ENCODE measurements at regions not wholly inside any gene's neighbourhood (a gene's known extent, or its start where the extent isn't known, plus 50 kb on each side); places are given as distances from the start of the nearest gene placed in this dataset.

DNA sequence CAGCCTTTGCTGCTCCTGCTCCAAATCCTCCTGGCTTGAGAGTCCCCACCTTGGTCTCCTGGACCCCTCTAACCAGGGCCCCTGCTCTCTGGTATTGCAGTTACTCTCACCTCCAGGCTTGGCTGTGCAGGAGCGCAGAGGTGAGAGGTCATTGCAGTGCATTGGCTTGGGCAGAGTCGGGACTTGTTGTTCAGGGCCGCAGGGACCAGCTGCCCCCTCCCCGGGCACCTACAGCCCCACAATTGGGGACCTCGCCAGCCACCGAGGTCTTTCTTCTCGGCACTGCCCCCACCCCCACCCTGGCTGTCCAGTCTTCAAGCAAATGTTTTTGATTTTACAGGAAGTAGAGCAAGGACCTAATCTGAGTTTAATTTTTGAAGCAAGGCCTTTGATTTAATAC is 65.5 kb upstream of the FGF3 start:
- ChIA-PET POLR2A (no interaction called here), CTCF (no interaction called here)

DNA sequence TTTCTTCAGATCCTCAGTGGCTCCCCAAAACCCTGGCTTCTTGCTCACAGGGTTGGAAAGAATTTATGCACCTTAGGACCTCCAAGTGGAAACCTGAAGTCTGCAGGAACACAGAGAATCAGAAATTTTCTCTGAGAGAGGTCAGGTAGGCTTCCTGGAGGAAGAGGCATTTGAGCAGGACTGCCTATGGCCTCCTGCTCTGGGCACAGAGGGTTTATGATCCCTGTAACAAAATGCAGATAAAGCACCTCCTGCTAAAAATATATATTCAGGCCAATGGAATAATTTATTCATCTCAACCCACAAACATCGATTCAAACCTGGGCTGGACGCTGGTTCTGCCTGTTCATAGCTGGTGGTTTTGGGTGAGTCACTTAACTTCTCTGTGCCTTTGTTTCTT is 68.1 kb upstream of the FGF3 start:
- no peak for DNase-seq (ENCODE audit: extremely low spot score)
- CTCF ChIA-PET, result no interaction called here
- POLR2A ChIA-PET, result no interaction called here
- TF ChIP-seq ELF4 (IDR thresholded peaks at IDR 0.05) (no peak), HDGF (IDR thresholded peaks at IDR 0.05; ENCODE audit: borderline replicate concordance) (no peak), CTBP1 (IDR thresholded peaks at IDR 0.05; ENCODE audit: borderline replicate concordance) (no peak), L3MBTL2 (conservative IDR thresholded peaks at IDR 0.05) (no peak), NFRKB (IDR thresholded peaks at IDR 0.05) (no peak), FOXM1 (IDR thresholded peaks at IDR 0.05; ENCODE audit: borderline replicate concordance) (no peak), BHLHE40 (IDR thresholded peaks at IDR 0.05; ENCODE audit: borderline replicate concordance) (no peak), ZNF384 (IDR thresholded peaks at IDR 0.05) (no peak), SP1 (IDR thresholded peaks at IDR 0.05) (no peak), PKNOX1 (IDR thresholded peaks at IDR 0.05) (no peak), FOXK2 (IDR thresholded peaks at IDR 0.05) (no peak), FOXA1 (IDR thresholded peaks at IDR 0.05) (no peak), SUZ12 (IDR thresholded peaks at IDR 0.05) (no peak), ARNT (IDR thresholded peaks at IDR 0.05) (no peak), TARDBP (IDR thresholded peaks at IDR 0.05) (no peak)

More for the DNA sequence above, 65.5 kb upstream of the FGF3 start:
- TF ChIP-seq SUZ12 (IDR thresholded peaks at IDR 0.05) (no peak), FOXA1 (IDR thresholded peaks at IDR 0.05) (no peak), TARDBP (IDR thresholded peaks at IDR 0.05) (no peak), FOXM1 (IDR thresholded peaks at IDR 0.05; ENCODE audit: borderline replicate concordance) (no peak), BHLHE40 (IDR thresholded peaks at IDR 0.05; ENCODE audit: borderline replicate concordance) (no peak), SP1 (IDR thresholded peaks at IDR 0.05) (no peak), FOXK2 (IDR thresholded peaks at IDR 0.05) (no peak)
- no peak for DNase-seq (ENCODE audit: extremely low spot score)

DNA sequence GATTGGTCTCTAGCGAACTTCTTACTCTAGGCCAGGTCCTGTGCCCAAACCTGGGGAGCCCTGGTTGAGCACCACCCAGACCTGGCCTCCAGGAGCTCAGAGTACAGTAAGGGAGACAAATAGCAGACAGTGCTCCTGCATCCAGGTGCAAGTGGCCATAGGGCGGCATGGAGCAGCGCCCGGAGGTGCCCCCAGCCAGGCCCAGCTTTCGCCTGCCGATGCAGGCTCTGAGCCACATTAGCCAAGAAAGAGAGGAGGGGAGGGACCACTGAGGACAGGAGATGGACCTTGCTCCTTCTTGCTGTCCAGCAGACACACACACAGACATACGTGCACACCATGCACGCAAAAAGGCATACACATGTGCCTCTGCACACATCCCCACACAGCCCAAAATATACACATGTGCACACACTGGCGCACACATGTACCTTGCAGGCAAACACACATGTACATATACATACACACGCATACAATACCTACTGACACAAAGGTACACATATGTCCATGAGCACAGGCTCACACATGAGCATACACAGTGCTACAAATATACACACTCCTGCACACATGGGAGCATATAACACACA is 68.7 kb upstream of the FGF3 start:
- ChIA-PET CTCF (no interaction called here), POLR2A (no interaction called here)
- no peak for TF ChIP-seq ARNT (IDR thresholded peaks at IDR 0.05)
- no peak for TF ChIP-seq L3MBTL2 (conservative IDR thresholded peaks at IDR 0.05)
- no peak for TF ChIP-seq SUZ12 (IDR thresholded peaks at IDR 0.05)
- no peak for TF ChIP-seq ZNF384 (IDR thresholded peaks at IDR 0.05)
- no peak for TF ChIP-seq FOXM1 (IDR thresholded peaks at IDR 0.05; ENCODE audit: borderline replicate concordance)
- TF ChIP-seq ELF4 (IDR thresholded peaks at IDR 0.05), result no peak
- no peak for TF ChIP-seq LEF1 (IDR thresholded peaks at IDR 0.05; ENCODE audit: borderline replicate concordance)
- TF ChIP-seq FOXA1 (IDR thresholded peaks at IDR 0.05), result no peak
- TF ChIP-seq FOXK2 (IDR thresholded peaks at IDR 0.05), result no peak
- no peak for TF ChIP-seq SP1 (IDR thresholded peaks at IDR 0.05)
- DNase-seq (ENCODE audit: extremely low spot score), result no peak

DNA sequence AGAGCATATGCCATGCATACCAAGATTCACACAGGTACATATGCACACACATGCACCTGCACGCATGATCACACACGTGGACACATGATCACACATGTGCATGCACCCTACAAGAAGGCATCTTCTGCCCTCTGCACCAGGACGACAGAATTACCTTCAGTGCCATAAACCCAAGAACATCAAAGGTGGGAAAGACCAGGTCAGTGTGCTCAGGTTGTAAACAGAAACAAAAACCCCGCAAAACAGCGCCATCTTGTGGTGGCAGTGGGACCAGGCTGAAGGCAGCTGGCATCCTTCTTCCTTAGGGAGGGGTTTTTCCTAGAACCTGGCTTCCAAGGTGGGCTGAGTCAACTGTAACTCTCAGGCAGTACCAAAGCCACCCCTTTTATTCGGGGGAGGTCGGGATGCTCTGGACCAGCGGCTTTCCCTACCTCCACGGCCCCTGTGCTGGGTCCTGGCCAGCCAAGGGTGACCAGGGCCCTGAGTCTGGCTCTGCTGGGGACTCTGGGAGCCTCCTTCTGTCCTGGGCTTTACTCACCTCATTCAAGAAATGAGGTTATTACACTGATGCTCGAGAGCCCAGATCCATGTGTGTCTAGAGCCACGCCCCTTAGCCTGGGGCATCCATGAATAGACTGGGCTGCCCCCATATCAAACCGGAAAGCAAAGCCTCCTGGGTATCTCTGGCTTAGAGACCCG is 69.4 kb upstream of the FGF3 start:
- TF ChIP-seq SUZ12 (IDR thresholded peaks at IDR 0.05) (no peak), NFRKB (IDR thresholded peaks at IDR 0.05) (no peak), ARNT (IDR thresholded peaks at IDR 0.05) (no peak), FOXK2 (IDR thresholded peaks at IDR 0.05) (no peak), CTBP1 (IDR thresholded peaks at IDR 0.05; ENCODE audit: borderline replicate concordance) (no peak), ELF4 (IDR thresholded peaks at IDR 0.05) (no peak), FOXM1 (IDR thresholded peaks at IDR 0.05; ENCODE audit: borderline replicate concordance) (no peak), HDGF (IDR thresholded peaks at IDR 0.05; ENCODE audit: borderline replicate concordance) (no peak), PKNOX1 (IDR thresholded peaks at IDR 0.05) (no peak), ZNF384 (IDR thresholded peaks at IDR 0.05) (no peak), FOXA1 (IDR thresholded peaks at IDR 0.05) (no peak)
- CTCF ChIA-PET, result interaction anchor here (0.6 to 1.0 kb wide), 3 partner anchors 9 to 160 kb away, joined by 3 read pairs; no protein-coding TSS in a partner anchor
- POLR2A ChIA-PET, result no interaction called here
- peak; percentile 84 for DNase-seq (ENCODE audit: extremely low spot score)

DNA sequence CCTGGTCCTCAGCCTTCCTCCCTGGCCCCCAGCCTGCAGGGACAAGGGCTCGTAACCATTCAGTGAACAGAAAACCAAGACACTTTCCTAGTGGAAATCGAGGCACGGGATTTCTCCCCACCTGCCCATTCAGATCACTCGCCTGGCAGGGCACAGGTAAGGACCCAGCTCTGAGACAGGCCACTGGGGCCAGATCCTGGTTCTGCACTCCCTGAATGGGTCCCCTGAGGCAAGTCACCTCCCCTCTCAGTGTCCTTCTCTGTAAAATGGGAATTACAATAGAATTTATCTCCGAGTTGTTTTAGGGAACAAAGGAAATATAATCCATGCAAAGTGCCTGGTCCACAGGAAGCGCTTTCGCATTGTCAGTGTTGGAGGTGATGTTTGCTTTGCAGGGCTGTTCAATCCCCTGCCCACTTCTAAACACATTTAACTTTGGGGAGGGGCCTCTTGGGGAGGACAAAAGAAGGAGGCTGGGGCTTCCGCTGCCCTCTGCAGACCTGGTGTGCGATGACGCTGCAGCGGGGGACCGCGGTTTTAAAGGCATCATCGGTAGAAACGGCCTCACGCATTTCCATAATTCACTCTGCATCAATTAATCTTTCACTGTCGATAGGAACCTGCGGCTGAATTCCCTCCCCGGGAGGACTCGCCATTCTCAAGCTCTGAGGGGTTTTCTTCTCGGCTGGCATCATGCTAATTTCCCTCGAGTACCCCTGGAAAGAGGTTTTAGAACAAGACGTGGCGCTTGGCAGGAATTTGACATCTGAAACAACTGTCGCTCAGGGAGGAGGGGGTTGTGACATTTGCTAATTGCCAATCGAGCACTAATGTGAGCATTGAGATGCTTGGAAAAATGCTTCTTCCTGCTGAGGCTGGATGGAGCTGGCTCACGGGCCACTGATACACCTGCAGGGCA is 70.4 kb upstream of the FGF3 start:
- TF ChIP-seq L3MBTL2 (conservative IDR thresholded peaks at IDR 0.05) (no peak), PKNOX1 (IDR thresholded peaks at IDR 0.05) (no peak), ARNT (IDR thresholded peaks at IDR 0.05) (no peak)
- no peak for DNase-seq (ENCODE audit: extremely low spot score)
- ChIA-PET POLR2A (interaction anchor here (0.6 kb wide), 1 partner anchor 185 kb away, joined by 3 read pairs; no protein-coding TSS in a partner anchor), CTCF (interaction anchor here (0.8 to 1.0 kb wide), 2 partner anchors 14 to 185 kb away, joined by 3 read pairs; no protein-coding TSS in a partner anchor)

GRCh38 chr11:69890476-69890875 is 71.3 kb upstream of the FGF3 start:
- CTCF ChIA-PET, result interaction anchor here (0.8 kb wide), 1 partner anchor 186 kb away, joined by 3 read pairs; no protein-coding TSS in a partner anchor
- POLR2A ChIA-PET, result interaction anchor here (0.6 kb wide), 1 partner anchor 186 kb away, joined by 3 read pairs; no protein-coding TSS in a partner anchor
- DNase-seq (ENCODE audit: extremely low spot score), result no peak
- TF ChIP-seq BHLHE40 (IDR thresholded peaks at IDR 0.05; ENCODE audit: borderline replicate concordance), result no peak
- TF ChIP-seq CTBP1 (IDR thresholded peaks at IDR 0.05; ENCODE audit: borderline replicate concordance), result no peak
- no peak for TF ChIP-seq SP1 (IDR thresholded peaks at IDR 0.05)
- TF ChIP-seq LEF1 (IDR thresholded peaks at IDR 0.05; ENCODE audit: borderline replicate concordance), result no peak
- TF ChIP-seq ELF4 (IDR thresholded peaks at IDR 0.05), result no peak
- TF ChIP-seq ZNF384 (IDR thresholded peaks at IDR 0.05), result no peak
- TF ChIP-seq FOXM1 (IDR thresholded peaks at IDR 0.05; ENCODE audit: borderline replicate concordance), result no peak
- no peak for TF ChIP-seq FOXA1 (IDR thresholded peaks at IDR 0.05)
- no peak for TF ChIP-seq ARNT (IDR thresholded peaks at IDR 0.05)
- no peak for TF ChIP-seq NFRKB (IDR thresholded peaks at IDR 0.05)
